GM18502 (cell line): ENCODE measurements at regions not wholly inside any gene's neighbourhood (a gene's known extent, or its start where the extent isn't known, plus 50 kb on each side); places are given as distances from the start of the nearest gene placed in this dataset.

Experiments
- ATAC-seq: cut with Tn5 transposase; IDR thresholded peaks from one replicate; pipeline ENCODE4 v1.9.1; 2021; ENCODE audit warnings: mild to moderate bottlenecking; ENCODE audit not compliant: unreplicated experiment, poor library complexity

GRCh38 chr6:105992315-105992961 lies 93.7 kb upstream of the PRDM1 start:
- ATAC-seq: peak; percentile 89

- peak; percentile 40 for ATAC-seq
These were observed 94.4 kb upstream of the PRDM1 start for GRCh38 chr6:105991561-105992314.

- ATAC-seq: no peak
These were observed 96.0 kb upstream of the PRDM1 start for GRCh38 chr6:105990151-105990550.

GRCh38 chr6:105988812-105989577 lies 97.1 kb upstream of the PRDM1 start:
- no peak for ATAC-seq

GRCh38 chr6:105988321-105988720 lies 97.8 kb upstream of the PRDM1 start:
- ATAC-seq: no peak

GRCh38 chr6:105987516-105987915 lies 98.6 kb upstream of the PRDM1 start:
- ATAC-seq: no peak

- no peak for ATAC-seq
These were observed 99.1 kb upstream of the PRDM1 start for GRCh38 chr6:105986998-105987397.

- ATAC-seq: no peak
These were observed 100.1 kb upstream of the PRDM1 start for GRCh38 chr6:105985816-105986632.

- ATAC-seq: no peak
These were observed 100.9 kb upstream of the PRDM1 start for GRCh38 chr6:105985098-105985815.

- ATAC-seq: no peak
These were observed 102.4 kb upstream of the PRDM1 start for GRCh38 chr6:105983763-105984162.

- ATAC-seq: no peak
These were observed 103.2 kb upstream of the PRDM1 start for GRCh38 chr6:105982761-105983540.

GRCh38 chr6:105981888-105982358 lies 104.2 kb upstream of the PRDM1 start:
- ATAC-seq: no peak

GRCh38 chr6:105981002-105981887 lies 104.9 kb upstream of the PRDM1 start:
- ATAC-seq: peak; percentile 52

GRCh38 chr6:105978974-105979373 lies 107.2 kb upstream of the PRDM1 start:
- no peak for ATAC-seq

GRCh38 chr6:105977934-105978504 lies 108.1 kb upstream of the PRDM1 start:
- no peak for ATAC-seq

GRCh38 chr6:105974986-105975385 lies 111.2 kb upstream of the PRDM1 start:
- ATAC-seq: no peak

- no peak for ATAC-seq
These were observed 113.7 kb upstream of the PRDM1 start for GRCh38 chr6:105972440-105972839.
